Neuronal stem cell (in vitro differentiated cells): ENCODE measurements at regions not wholly inside any gene's neighbourhood (a gene's known extent, or its start where the extent isn't known, plus 50 kb on each side); places are given as distances from the start of the nearest gene placed in this dataset.
"Not testable (repeated sequence)": the region's sequence is repeated elsewhere in the genome, so short reads cannot be mapped to it uniquely, and the experiment has no call there.

ENCODE experiments used
- DNase-seq: peaks from one replicate; pipeline ENCODE4 v3.0.0-alpha.2; 2013; ENCODE audit warnings: low spot score
- H2AFZ ChIP-seq: one replicate; pipeline ENCODE4 v1.6.1; 2013; ENCODE audit warnings: mild to moderate bottlenecking, low read length, inconsistent platforms
- H2AK5ac ChIP-seq: 2 replicates; pipeline ENCODE4 v1.6.1; 2013; ENCODE audit warnings: low read depth, mild to moderate bottlenecking, inconsistent platforms, low read length, moderate library complexity, mixed read lengths
- H2BK120ac ChIP-seq: 2 replicates; pipeline ENCODE4 v1.6.1; 2013; ENCODE audit warnings: low read depth, mild to moderate bottlenecking, inconsistent platforms, low read length, moderate library complexity, mixed read lengths
- H2BK12ac ChIP-seq: one replicate; pipeline ENCODE4 v1.6.1; 2013; ENCODE audit warnings: low read length, inconsistent platforms
- H2BK15ac ChIP-seq: 2 replicates; pipeline ENCODE4 v1.6.1; 2013; ENCODE audit warnings: mild to moderate bottlenecking, low read length, inconsistent platforms, mixed read lengths
- H2BK5ac ChIP-seq: one replicate; pipeline ENCODE4 v1.6.1; 2013; ENCODE audit warnings: inconsistent platforms, mild to moderate bottlenecking, low read length, moderate library complexity
- H3K14ac ChIP-seq: one replicate; pipeline ENCODE4 v1.6.1; 2013; ENCODE audit warnings: low read length, inconsistent platforms
- H3K18ac ChIP-seq: 2 replicates; pipeline ENCODE4 v1.6.1; 2013; ENCODE audit warnings: low read length, inconsistent platforms
- H3K23ac ChIP-seq: 2 replicates; pipeline ENCODE4 v1.6.1; 2013; ENCODE audit warnings: low read depth, mild to moderate bottlenecking, mixed read lengths, low read length, inconsistent platforms; ENCODE audit not compliant: poor library complexity
- H3K27ac ChIP-seq: replicated peaks from 3 replicates; pipeline ENCODE4 v1.5.1; 2013; ENCODE audit warnings: low read length, inconsistent platforms
- H3K27me3 ChIP-seq, 3 experiments: 2 replicates each; pipeline ENCODE4 v1.6.1; 2013; ENCODE audit warnings: low read length in 3 of 3, mild to moderate bottlenecking in 2 of 3, inconsistent platforms in 1 of 3, low read depth in 1 of 3, mixed read lengths in 1 of 3, moderate library complexity in 1 of 3; ENCODE audit not compliant: control insufficient read depth in 3 of 3, insufficient read depth in 3 of 3
- H3K36me3 ChIP-seq, 2 donors: replicated peaks in 1 of 2; 2 replicates each; pipeline ENCODE4 v1.6.1; 2013; ENCODE audit warnings: low read length in 2 of 2; ENCODE audit not compliant: control insufficient read depth in 2 of 2, insufficient read depth in 2 of 2
- H3K4ac ChIP-seq: 2 replicates; pipeline ENCODE4 v1.6.1; 2013; ENCODE audit warnings: inconsistent platforms, mild to moderate bottlenecking, low read length, moderate library complexity
- H3K4me1 ChIP-seq, 2 donors: 1 replicate in 1 of 2; 2 replicates in 1 of 2; pipeline ENCODE4 v1.6.1; 2013; ENCODE audit warnings: low read length in 2 of 2, low read depth in 1 of 2; ENCODE audit not compliant: control insufficient read depth in 2 of 2, insufficient read depth in 1 of 2
- H3K4me2 ChIP-seq: one replicate; pipeline ENCODE4 v1.6.1; 2013; ENCODE audit warnings: mild to moderate bottlenecking, low read length, inconsistent platforms; ENCODE audit not compliant: insufficient read depth, poor library complexity, severe bottlenecking
- H3K4me3 ChIP-seq, 2 donors: 2 replicates each; pipeline ENCODE4 v1.5.1; 2013; ENCODE audit warnings: low read length in 2 of 2, mild to moderate bottlenecking in 2 of 2, inconsistent platforms in 1 of 2, moderate library complexity in 1 of 2
- H3K79me1 ChIP-seq: one replicate; pipeline ENCODE4 v1.6.1; 2013; ENCODE audit warnings: low read depth, mild to moderate bottlenecking, inconsistent platforms, low read length, moderate library complexity
- H3K9ac ChIP-seq: one replicate; pipeline ENCODE4 v1.6.1; 2013; ENCODE audit warnings: mild to moderate bottlenecking, low read depth, low read length, inconsistent platforms; ENCODE audit not compliant: poor library complexity
- H3K9me3 ChIP-seq, 2 donors: replicated peaks in 1 of 2; 2 replicates each; pipeline versions ENCODE3 to v1.6.1; 2013; ENCODE audit warnings: low read length in 2 of 2, mild to moderate bottlenecking in 2 of 2, inconsistent platforms in 1 of 2, low read depth in 1 of 2, mixed read lengths in 1 of 2, moderate library complexity in 1 of 2; ENCODE audit not compliant: control insufficient read depth in 2 of 2, insufficient read depth in 1 of 2
- H4K8ac ChIP-seq: one replicate; pipeline ENCODE4 v1.6.1; 2013; ENCODE audit warnings: low read depth, mild to moderate bottlenecking, inconsistent platforms, low read length, moderate library complexity
- H4K91ac ChIP-seq: one replicate; pipeline ENCODE4 v1.6.1; 2013; ENCODE audit warnings: low read length, low read depth, mild to moderate bottlenecking, inconsistent platforms; ENCODE audit not compliant: poor library complexity
- WGBS, 2 donors: extraction: QIAGEN DNeasy Blood & Tissue Kit; methylation state at CpG; one replicate each; pipeline ENCODE4 v1.1.7; 2013; ENCODE audit warnings: missing lambda C conversion rate in 2 of 2, mixed read lengths in 1 of 2; ENCODE audit not compliant: insufficient read length in 2 of 2, insufficient replicate concordance in 1 of 2; ENCODE audit errors: extremely low coverage in 2 of 2; 5-methylcytosine and 5-hydroxymethylcytosine counted together

DNA sequence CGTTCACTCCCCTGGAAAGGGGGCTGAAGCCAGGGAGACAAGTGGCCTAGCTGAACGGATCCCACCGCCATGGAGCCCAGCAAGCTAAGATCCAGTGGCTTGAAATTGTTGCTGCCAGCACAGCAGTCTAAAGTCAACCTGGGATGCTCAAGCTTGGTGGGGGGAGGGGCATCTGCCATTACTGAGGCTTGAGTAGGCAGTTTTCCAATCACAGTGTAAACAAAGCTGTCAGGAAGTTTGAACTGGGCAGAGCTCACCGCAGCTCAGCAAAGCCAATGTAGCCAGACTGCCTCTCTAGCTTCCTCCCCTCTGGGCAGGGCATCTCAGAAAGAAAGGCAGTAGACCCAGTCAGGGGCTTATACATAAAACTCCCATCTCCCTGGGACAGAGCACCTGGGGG, 470.0 kb upstream of the DIAPH2 start:
- H3K23ac ChIP-seq, DNase-seq, H3K4me3 ChIP-seq, H2AFZ ChIP-seq, H2BK120ac ChIP-seq, H3K27me3 ChIP-seq, H2AK5ac ChIP-seq, H2BK5ac ChIP-seq, H4K8ac ChIP-seq, H3K4me2 ChIP-seq, H2BK12ac ChIP-seq, H3K9me3 ChIP-seq, H3K79me1 ChIP-seq, H3K9ac ChIP-seq, H3K4ac ChIP-seq, H2BK15ac ChIP-seq, H3K4me1 ChIP-seq, H4K91ac ChIP-seq, H3K36me3 ChIP-seq, H3K27ac ChIP-seq, H3K14ac ChIP-seq, H3K18ac ChIP-seq: not testable (repeated sequence)
- no CpG with 5 or more reads among the region's 4 CpGs for WGBS, 2 donors

DNA sequence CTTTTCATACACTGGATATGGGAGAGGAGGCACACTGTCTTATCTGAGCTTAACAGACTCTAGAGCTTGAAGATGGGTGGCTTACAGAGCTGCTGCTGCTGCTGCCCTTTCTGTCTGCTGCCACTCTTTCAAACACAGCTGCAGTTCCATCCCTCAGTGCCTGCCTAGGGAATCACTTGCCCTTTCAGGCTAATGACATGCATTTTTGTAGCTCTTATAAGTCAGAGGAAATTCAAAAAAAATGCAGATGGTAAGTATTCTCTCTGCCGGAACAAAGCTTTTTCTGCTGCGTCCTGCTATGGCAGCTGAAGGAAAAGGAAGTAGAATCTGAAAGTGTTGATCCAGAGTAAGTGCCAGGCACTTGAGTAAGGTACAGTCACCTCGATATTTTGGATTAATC, 460.4 kb upstream of the DIAPH2 start:
- no peak overlapping the region for H4K91ac ChIP-seq
- H3K4me3 ChIP-seq, result no peak overlapping the region
- H3K79me1 ChIP-seq, result no peaks in the 10 kb centered on the region
- no peak overlapping the region for H2AFZ ChIP-seq
- no peak overlapping the region for H3K23ac ChIP-seq
- no peak overlapping the region for H3K4ac ChIP-seq
- WGBS, 2 donors, result no CpG with 5 or more reads among the region's 3 CpGs
- no peaks in the 10 kb centered on the region for H3K9me3 ChIP-seq
- no peak overlapping the region for H3K9ac ChIP-seq
- no peaks in the 10 kb centered on the region for H3K36me3 ChIP-seq
- no peak overlapping the region for H3K27ac ChIP-seq
- H3K14ac ChIP-seq, result no peak overlapping the region
- no peak overlapping the region for H3K4me2 ChIP-seq
- no peak overlapping the region for H2BK12ac ChIP-seq
- no peaks in the 10 kb centered on the region for H3K4me1 ChIP-seq
- no peaks in the 10 kb centered on the region for H3K27me3 ChIP-seq
- no peak overlapping the region for H2BK5ac ChIP-seq
- DNase-seq, result no peak
- H3K18ac ChIP-seq, result no peak overlapping the region
- no peak overlapping the region for H2BK120ac ChIP-seq
- no peak overlapping the region for H2AK5ac ChIP-seq
- no peak overlapping the region for H4K8ac ChIP-seq
- H2BK15ac ChIP-seq, result no peak overlapping the region

DNA sequence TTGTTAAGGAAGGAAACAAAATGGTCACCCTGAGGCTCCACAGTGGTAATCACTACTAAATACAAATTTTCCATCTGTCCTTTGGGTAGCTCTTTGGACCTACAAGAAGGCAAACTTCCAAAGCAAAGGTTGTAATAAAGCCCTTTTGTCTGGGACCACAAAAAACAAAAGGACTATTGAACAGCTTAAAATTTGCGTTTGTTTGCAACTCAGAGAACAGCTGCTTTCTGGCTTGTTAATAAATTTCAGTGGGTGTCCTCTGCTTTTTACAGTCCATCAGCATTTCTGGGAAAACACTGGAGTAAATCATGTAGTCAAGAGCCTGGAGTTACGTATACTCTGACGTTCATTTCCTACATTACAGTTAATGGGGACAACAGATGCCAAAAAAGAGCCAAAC, 439.7 kb upstream of the DIAPH2 start:
- WGBS, 2 donors, result no CpG with 5 or more reads among the region's 3 CpGs
- Histone ChIP-seq H3K27me3 (no peaks in the 10 kb centered on the region), H3K27ac (no peak overlapping the region)

DNA sequence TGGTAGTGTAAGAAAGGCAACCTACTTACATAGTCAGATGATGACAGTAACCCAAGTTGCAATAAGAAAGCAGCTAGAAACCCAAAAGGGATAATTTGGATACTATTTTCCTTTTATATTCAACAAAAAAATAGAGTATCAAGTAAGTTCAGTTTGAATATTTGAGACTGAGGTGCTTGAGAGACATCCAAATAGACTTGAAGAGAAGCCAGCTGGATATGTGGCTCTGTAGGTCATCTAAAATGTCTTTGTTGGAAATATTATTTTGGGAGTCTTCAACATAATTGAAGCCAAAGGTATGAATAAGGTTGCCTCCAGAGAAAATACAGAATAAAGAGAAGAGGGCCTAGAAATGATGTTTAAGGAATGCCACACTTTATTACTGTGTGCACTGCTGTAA, 438.2 kb upstream of the DIAPH2 start:
- Histone ChIP-seq H2BK15ac (no peak overlapping the region), H3K9ac (no peak overlapping the region), H4K8ac (no peak overlapping the region), H2BK5ac (no peak overlapping the region), H3K14ac (no peak overlapping the region), H3K27me3 (no peaks in the 10 kb centered on the region), H3K27ac (no peak overlapping the region), H3K79me1 (no peaks in the 10 kb centered on the region), H3K4me1 (no peaks in the 10 kb centered on the region), H3K18ac (no peak overlapping the region), H3K4me2 (no peak overlapping the region), H2BK12ac (no peak overlapping the region), H2BK120ac (no peak overlapping the region), H3K36me3 (no peaks in the 10 kb centered on the region), H2AK5ac (no peak overlapping the region), H3K4ac (no peak overlapping the region), H2AFZ (no peak overlapping the region), H3K4me3 (no peak overlapping the region), H3K9me3 (no peaks in the 10 kb centered on the region), H4K91ac (no peak overlapping the region), H3K23ac (no peak overlapping the region)
- DNase-seq, result no peak

More for the DNA sequence above, 439.7 kb upstream of the DIAPH2 start:
- Histone ChIP-seq H3K9me3 (no peaks in the 10 kb centered on the region), H3K14ac (no peak overlapping the region), H4K8ac (no peak overlapping the region), H2BK15ac (no peak overlapping the region), H3K4me1 (no peaks in the 10 kb centered on the region), H3K4me2 (no peak overlapping the region), H3K4ac (no peak overlapping the region), H3K4me3 (no peak overlapping the region), H3K9ac (no peak overlapping the region), H4K91ac (no peak overlapping the region), H3K18ac (no peak overlapping the region), H2BK5ac (no peak overlapping the region), H3K23ac (no peak overlapping the region), H3K79me1 (no peaks in the 10 kb centered on the region), H3K36me3 (no peaks in the 10 kb centered on the region), H2AK5ac (no peak overlapping the region), H2BK120ac (no peak overlapping the region), H2BK12ac (no peak overlapping the region), H2AFZ (no peak overlapping the region)
- no peak for DNase-seq
